ENCODE measurements at regions not wholly inside any gene's neighbourhood (a gene's known extent, or its start where the extent isn't known, plus 50 kb on each side); places are given as distances from the start of the nearest gene placed in this dataset.

DNA sequence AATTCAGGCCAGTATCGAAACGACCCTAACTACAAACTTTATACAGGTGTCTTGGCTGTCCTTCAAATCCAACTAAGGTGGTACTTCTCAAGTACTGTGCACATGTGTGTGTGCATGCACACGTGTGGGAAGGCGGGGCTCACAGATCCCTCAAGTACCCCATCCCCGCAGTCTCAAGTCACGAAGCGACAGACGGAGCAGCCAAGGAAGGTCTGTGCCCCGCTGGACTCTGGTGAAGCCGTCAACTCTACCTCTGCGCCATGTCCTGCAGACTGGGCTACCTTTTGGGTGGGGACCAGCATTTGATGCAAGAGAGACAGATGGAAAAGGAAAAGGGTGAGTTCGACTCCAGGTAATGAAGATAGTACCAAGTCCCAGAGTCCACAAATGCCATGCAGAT is 169.0 kb downstream of the CRYBB2 start:
- DNase-seq (ENCODE audit: low read depth, low spot score) = no peak
- Histone ChIP-seq H3K27ac (ENCODE audit: low read depth, low read length) (no peak overlapping the region), H3K4me2 (ENCODE audit: low read length) (no peak overlapping the region), H3K9me2 (ENCODE audit: insufficient read depth) (no peaks in the 10 kb centered on the region), H3K79me2 (ENCODE audit: insufficient read depth, low read length) (peaks cover 59% of the 10 kb centered on the region), H2AFZ (ENCODE audit: low read depth, low read length, poor library complexity, severe bottlenecking) (no peak overlapping the region), H3K36me3 (ENCODE audit: control insufficient read depth in 1 of 2, insufficient read depth in 2 of 2, low read length in 2 of 2) (no peaks in the 10 kb centered on the region), H3K9ac (ENCODE audit: low read length) (no peak overlapping the region), H3K4me1 (ENCODE audit: control insufficient read depth in 1 of 2, insufficient read depth in 2 of 2, low read length in 2 of 2) (no peaks in the 10 kb centered on the region), H3K4me3 (replicated peaks in 1 of 2; ENCODE audit: low read depth in 1 of 2, low read length in 2 of 2) (no peak overlapping the region), H4K20me1 (ENCODE audit: insufficient read depth) (no peaks in the 10 kb centered on the region), H3K9me3 (ENCODE audit: control insufficient read depth in 1 of 2, insufficient read depth in 1 of 2, low read depth in 1 of 2, low read length in 2 of 2) (no peaks in the 10 kb centered on the region), H3K27me3 (ENCODE audit: insufficient read depth, low read length) (no peaks in the 10 kb centered on the region)
- no peak for ATAC-seq
- ChIA-PET CTCF (no interaction called here), RAD21 (ENCODE audit: low non-redundant PET in 1 of 2, low total read pairs in 2 of 2, uncharacterized antibody in 2 of 2, unreplicated experiment in 2 of 2) (no interaction called here), POLR2A (no interaction called here)
- no peak for TF ChIP-seq EZH2phosphoT487 (IDR thresholded peaks at IDR 0.05; ENCODE audit: borderline replicate concordance)
- no peak for TF ChIP-seq CEBPB (IDR thresholded peaks at IDR 0.05; ENCODE audit: low read depth)
- no peak for TF ChIP-seq POLR2A (IDR thresholded peaks at IDR 0.05; ENCODE audit: borderline replicate concordance, extremely low read depth, insufficient read depth, insufficient read length)
- TF ChIP-seq SP1 (IDR thresholded peaks at IDR 0.05; ENCODE audit: low read depth) = no peak
- TF ChIP-seq, protein P1, sequence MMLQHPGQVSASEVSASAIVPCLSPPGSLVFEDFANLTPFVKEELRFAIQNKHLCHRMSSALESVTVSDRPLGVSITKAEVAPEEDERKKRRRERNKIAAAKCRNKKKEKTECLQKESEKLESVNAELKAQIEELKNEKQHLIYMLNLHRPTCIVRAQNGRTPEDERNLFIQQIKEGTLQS (IDR thresholded peaks at IDR 0.05) = no peak
- TF ChIP-seq, protein P2, sequence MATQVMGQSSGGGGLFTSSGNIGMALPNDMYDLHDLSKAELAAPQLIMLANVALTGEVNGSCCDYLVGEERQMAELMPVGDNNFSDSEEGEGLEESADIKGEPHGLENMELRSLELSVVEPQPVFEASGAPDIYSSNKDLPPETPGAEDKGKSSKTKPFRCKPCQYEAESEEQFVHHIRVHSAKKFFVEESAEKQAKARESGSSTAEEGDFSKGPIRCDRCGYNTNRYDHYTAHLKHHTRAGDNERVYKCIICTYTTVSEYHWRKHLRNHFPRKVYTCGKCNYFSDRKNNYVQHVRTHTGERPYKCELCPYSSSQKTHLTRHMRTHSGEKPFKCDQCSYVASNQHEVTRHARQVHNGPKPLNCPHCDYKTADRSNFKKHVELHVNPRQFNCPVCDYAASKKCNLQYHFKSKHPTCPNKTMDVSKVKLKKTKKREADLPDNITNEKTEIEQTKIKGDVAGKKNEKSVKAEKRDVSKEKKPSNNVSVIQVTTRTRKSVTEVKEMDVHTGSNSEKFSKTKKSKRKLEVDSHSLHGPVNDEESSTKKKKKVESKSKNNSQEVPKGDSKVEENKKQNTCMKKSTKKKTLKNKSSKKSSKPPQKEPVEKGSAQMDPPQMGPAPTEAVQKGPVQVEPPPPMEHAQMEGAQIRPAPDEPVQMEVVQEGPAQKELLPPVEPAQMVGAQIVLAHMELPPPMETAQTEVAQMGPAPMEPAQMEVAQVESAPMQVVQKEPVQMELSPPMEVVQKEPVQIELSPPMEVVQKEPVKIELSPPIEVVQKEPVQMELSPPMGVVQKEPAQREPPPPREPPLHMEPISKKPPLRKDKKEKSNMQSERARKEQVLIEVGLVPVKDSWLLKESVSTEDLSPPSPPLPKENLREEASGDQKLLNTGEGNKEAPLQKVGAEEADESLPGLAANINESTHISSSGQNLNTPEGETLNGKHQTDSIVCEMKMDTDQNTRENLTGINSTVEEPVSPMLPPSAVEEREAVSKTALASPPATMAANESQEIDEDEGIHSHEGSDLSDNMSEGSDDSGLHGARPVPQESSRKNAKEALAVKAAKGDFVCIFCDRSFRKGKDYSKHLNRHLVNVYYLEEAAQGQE (IDR thresholded peaks at IDR 0.05; ENCODE audit: low read depth) = no peak
- TF ChIP-seq SIN3A (IDR thresholded peaks at IDR 0.05; ENCODE audit: low read depth) = no peak
- intact Hi-C loops (cut with micrococcal nuclease) = no loop called here
- no TSS peak for BruUV-seq (replicated peaks)
